ENCODE measurements at regions not wholly inside any gene's neighbourhood (a gene's known extent, or its start where the extent isn't known, plus 50 kb on each side); places are given as distances from the start of the nearest gene placed in this dataset.

DNA sequence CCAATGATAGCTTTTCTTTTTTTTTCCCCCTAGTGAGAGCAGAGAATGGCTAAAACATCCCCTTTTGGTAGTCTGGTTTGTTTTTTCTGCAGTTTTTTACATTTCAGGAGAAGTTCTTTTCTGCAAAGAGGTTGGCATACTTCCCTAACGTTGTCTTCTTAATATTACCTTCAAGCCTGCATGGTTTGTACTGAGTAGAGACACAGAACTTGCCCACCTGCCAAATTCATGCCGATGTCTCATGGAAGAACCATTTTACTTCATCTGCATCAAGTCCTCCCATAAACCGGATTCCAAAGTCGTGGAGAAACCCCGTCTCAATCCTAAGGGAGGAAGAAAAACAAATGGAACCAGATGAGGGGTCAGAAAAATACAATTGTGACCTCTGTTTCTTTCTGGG lies 89.7 kb downstream of the SHOX start:
- Histone ChIP-seq H3K79me2 (ENCODE audit: control insufficient read depth, insufficient read depth, low read length) (no peaks in the 10 kb centered on the region), H3K4ac (ENCODE audit: low read depth, low read length) (no peak overlapping the region), H3K4me3 (ENCODE audit: low read length) (no peak overlapping the region), H3K4me2 (ENCODE audit: low read length) (no peak overlapping the region), H2BK120ac (ENCODE audit: low read depth, low read length) (no peak overlapping the region), H4K5ac (ENCODE audit: low read length) (no peak overlapping the region), H3K4me1 (ENCODE audit: control insufficient read depth, low read depth, low read length) (no peaks in the 10 kb centered on the region), H3K23ac (ENCODE audit: low read length) (no peak overlapping the region), H3K79me1 (ENCODE audit: low read length) (no peaks in the 10 kb centered on the region), H4K8ac (ENCODE audit: low read depth, low read length) (no peak overlapping the region), H3K27me3 (ENCODE audit: insufficient read depth, low read length, poor library complexity) (no peaks in the 10 kb centered on the region), H3K36me3 (ENCODE audit: control insufficient read depth, insufficient read depth, low read length) (no peaks in the 10 kb centered on the region), H3K56ac (ENCODE audit: low read length) (no peak overlapping the region), H2BK5ac (ENCODE audit: low read length) (no peak overlapping the region), H3K18ac (ENCODE audit: low read length) (no peak overlapping the region), H2BK15ac (replicated peaks; ENCODE audit: low read depth) (no peak overlapping the region), H3K9ac (ENCODE audit: low read length) (no peak overlapping the region), H2AK5ac (ENCODE audit: low read length) (no peak overlapping the region), H3K27ac (ENCODE audit: low read depth, low read length) (no peak overlapping the region)
- DNase-seq = no peak
- no CpG with 5 or more reads among the region's 5 CpGs for WGBS (ENCODE audit: extremely low coverage, insufficient coverage, low lambda C conversion rate)

GRCh38 chrX:716136-716535 lies 85.5 kb downstream of the SHOX start:
- Histone ChIP-seq H3K27ac (ENCODE audit: low read depth, low read length) (no peak overlapping the region), H3K36me3 (ENCODE audit: control insufficient read depth, insufficient read depth, low read length) (no peaks in the 10 kb centered on the region), H3K4me3 (ENCODE audit: low read length) (no peak overlapping the region), H4K8ac (ENCODE audit: low read depth, low read length) (no peak overlapping the region), H2BK5ac (ENCODE audit: low read length) (no peak overlapping the region), H2BK120ac (ENCODE audit: low read depth, low read length) (no peak overlapping the region), H3K4me1 (ENCODE audit: control insufficient read depth, low read depth, low read length) (no peaks in the 10 kb centered on the region), H3K56ac (ENCODE audit: low read length) (no peak overlapping the region), H3K9ac (ENCODE audit: low read length) (no peak overlapping the region), H4K5ac (ENCODE audit: low read length) (no peak overlapping the region), H2BK15ac (replicated peaks; ENCODE audit: low read depth) (no peak overlapping the region), H2AK5ac (ENCODE audit: low read length) (no peak overlapping the region), H3K79me1 (ENCODE audit: low read length) (no peaks in the 10 kb centered on the region), H3K18ac (ENCODE audit: low read length) (no peak overlapping the region), H3K4ac (ENCODE audit: low read depth, low read length) (no peak overlapping the region), H3K27me3 (ENCODE audit: insufficient read depth, low read length, poor library complexity) (no peaks in the 10 kb centered on the region), H3K4me2 (ENCODE audit: low read length) (no peak overlapping the region), H3K23ac (ENCODE audit: low read length) (no peak overlapping the region), H3K79me2 (ENCODE audit: control insufficient read depth, insufficient read depth, low read length) (no peaks in the 10 kb centered on the region)
- no CpG with 5 or more reads among the region's 3 CpGs for WGBS (ENCODE audit: extremely low coverage, insufficient coverage, low lambda C conversion rate)
- DNase-seq = no peak

GRCh38 chrX:714131-714530 lies 83.5 kb downstream of the SHOX start:
- no peak overlapping the region for H3K4me2 ChIP-seq (ENCODE audit: low read length)
- H3K18ac ChIP-seq (ENCODE audit: low read length) = no peak overlapping the region
- no peak overlapping the region for H3K27ac ChIP-seq (ENCODE audit: low read depth, low read length)
- no peak overlapping the region for H3K4me3 ChIP-seq (ENCODE audit: low read length)
- no CpG with 5 or more reads among the region's 6 CpGs for WGBS (ENCODE audit: extremely low coverage, insufficient coverage, low lambda C conversion rate)
- H2BK15ac ChIP-seq (replicated peaks; ENCODE audit: low read depth) = no peak overlapping the region
- no peaks in the 10 kb centered on the region for H3K27me3 ChIP-seq (ENCODE audit: insufficient read depth, low read length, poor library complexity)
- no peaks in the 10 kb centered on the region for H3K36me3 ChIP-seq (ENCODE audit: control insufficient read depth, insufficient read depth, low read length)
- no peak overlapping the region for H3K9ac ChIP-seq (ENCODE audit: low read length)
- H4K8ac ChIP-seq (ENCODE audit: low read depth, low read length) = no peak overlapping the region
- H4K5ac ChIP-seq (ENCODE audit: low read length) = no peak overlapping the region
- H3K79me2 ChIP-seq (ENCODE audit: control insufficient read depth, insufficient read depth, low read length) = no peaks in the 10 kb centered on the region
- H3K23ac ChIP-seq (ENCODE audit: low read length) = no peak overlapping the region
- H2BK5ac ChIP-seq (ENCODE audit: low read length) = no peak overlapping the region
- H3K56ac ChIP-seq (ENCODE audit: low read length) = no peak overlapping the region
- no peaks in the 10 kb centered on the region for H3K79me1 ChIP-seq (ENCODE audit: low read length)
- H3K4ac ChIP-seq (ENCODE audit: low read depth, low read length) = no peak overlapping the region
- H2AK5ac ChIP-seq (ENCODE audit: low read length) = no peak overlapping the region
- DNase-seq = no peak
- no peaks in the 10 kb centered on the region for H3K4me1 ChIP-seq (ENCODE audit: control insufficient read depth, low read depth, low read length)
- H2BK120ac ChIP-seq (ENCODE audit: low read depth, low read length) = no peak overlapping the region
